Peyer's patch (tissue), 4 donors: ENCODE measurements at regions not wholly inside any gene's neighbourhood (a gene's known extent, or its start where the extent isn't known, plus 50 kb on each side); places are given as distances from the start of the nearest gene placed in this dataset.

ENCODE experiments used
- DNase-seq, 3 donors: peaks; one replicate each; pipeline ENCODE4 v3.0.0-alpha.2; 2017 to 2019
- H3K27ac ChIP-seq, 4 donors: fragments of 200-600 bp; sonication (generic); one replicate each; pipeline ENCODE4 v1.5.1; 2016 to 2019
- H3K27me3 ChIP-seq, 2 donors: fragments of 200-600 bp; sonication (generic); one replicate each; pipeline ENCODE4 v1.5.1; 2019
- H3K36me3 ChIP-seq, 3 donors: fragments of 200-600 bp; sonication (generic); one replicate each; pipeline ENCODE4 v1.5.1; 2016 to 2019
- H3K4me1 ChIP-seq, 4 donors: fragments of 200-600 bp; sonication (generic); one replicate each; pipeline ENCODE4 v1.5.1; 2016 to 2019
- H3K4me3 ChIP-seq, 4 donors: fragments of 200-600 bp; sonication (generic); 1 replicate in 3 of 4; 2 replicates in 1 of 4; pipeline ENCODE4 v1.5.1; 2016 to 2019; ENCODE audit warnings: mild to moderate bottlenecking in 1 of 4
- H3K9me3 ChIP-seq, 4 donors: fragments of 200-600 bp; sonication (generic); one replicate each; pipeline ENCODE4 v1.5.1; 2016 to 2019; ENCODE audit warnings: mild to moderate bottlenecking in 1 of 4
- POLR2A ChIP-seq, 2 donors: fragments of 450-650 bp; IDR thresholded peaks; one replicate each; pipeline ENCODE4 v1.5.1; 2017; ENCODE audit warnings: antibody characterized with exemption in 2 of 2, mild to moderate bottlenecking in 2 of 2, moderate library complexity in 2 of 2
- TF ChIP-seq, protein P1 (sequence below), 6 experiments: fragments of 450-650 bp in 4 of 6; fragments of 200-600 bp in 2 of 6; sonication (generic) in 1 of 6; IDR thresholded peaks; one replicate each; pipeline ENCODE4 v1.5.1; 2017 to 2019; ENCODE audit warnings: antibody characterized with exemption in 6 of 6, mild to moderate bottlenecking in 3 of 6, moderate library complexity in 1 of 6

- H3K9me3 ChIP-seq, result no peaks in the 10 kb centered on the region
- no peak overlapping the region for H3K27ac ChIP-seq
- H3K27me3 ChIP-seq, result no peaks in the 10 kb centered on the region
- TF ChIP-seq, protein P1, sequence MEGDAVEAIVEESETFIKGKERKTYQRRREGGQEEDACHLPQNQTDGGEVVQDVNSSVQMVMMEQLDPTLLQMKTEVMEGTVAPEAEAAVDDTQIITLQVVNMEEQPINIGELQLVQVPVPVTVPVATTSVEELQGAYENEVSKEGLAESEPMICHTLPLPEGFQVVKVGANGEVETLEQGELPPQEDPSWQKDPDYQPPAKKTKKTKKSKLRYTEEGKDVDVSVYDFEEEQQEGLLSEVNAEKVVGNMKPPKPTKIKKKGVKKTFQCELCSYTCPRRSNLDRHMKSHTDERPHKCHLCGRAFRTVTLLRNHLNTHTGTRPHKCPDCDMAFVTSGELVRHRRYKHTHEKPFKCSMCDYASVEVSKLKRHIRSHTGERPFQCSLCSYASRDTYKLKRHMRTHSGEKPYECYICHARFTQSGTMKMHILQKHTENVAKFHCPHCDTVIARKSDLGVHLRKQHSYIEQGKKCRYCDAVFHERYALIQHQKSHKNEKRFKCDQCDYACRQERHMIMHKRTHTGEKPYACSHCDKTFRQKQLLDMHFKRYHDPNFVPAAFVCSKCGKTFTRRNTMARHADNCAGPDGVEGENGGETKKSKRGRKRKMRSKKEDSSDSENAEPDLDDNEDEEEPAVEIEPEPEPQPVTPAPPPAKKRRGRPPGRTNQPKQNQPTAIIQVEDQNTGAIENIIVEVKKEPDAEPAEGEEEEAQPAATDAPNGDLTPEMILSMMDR (IDR thresholded peaks at IDR 0.05), result no peak
- no peak for TF ChIP-seq POLR2A (IDR thresholded peaks at IDR 0.05)
- H3K4me3 ChIP-seq, result no peak overlapping the region
- H3K4me1 ChIP-seq, result no peaks in the 10 kb centered on the region
- no peaks in the 10 kb centered on the region for H3K36me3 ChIP-seq
- DNase-seq, result no peak
Observed at GRCh38 chrX:147693511-147693910, 218.2 kb upstream of the FMR1 start.

GRCh38 chrX:147699061-147699460, 212.7 kb upstream of the FMR1 start:
- H3K36me3 ChIP-seq, result no peaks in the 10 kb centered on the region
- no peak overlapping the region for H3K4me3 ChIP-seq
- no peaks in the 10 kb centered on the region for H3K4me1 ChIP-seq
- H3K9me3 ChIP-seq, result no peaks in the 10 kb centered on the region
- no peak overlapping the region for H3K27ac ChIP-seq
- TF ChIP-seq, protein P1 (IDR thresholded peaks at IDR 0.05), result no peak
- no peak for TF ChIP-seq POLR2A (IDR thresholded peaks at IDR 0.05)
- no peaks in the 10 kb centered on the region for H3K27me3 ChIP-seq
- no peak for DNase-seq

GRCh38 chrX:147710301-147710700, 201.4 kb upstream of the FMR1 start:
- Histone ChIP-seq H3K9me3 (no peaks in the 10 kb centered on the region), H3K27me3 (no peaks in the 10 kb centered on the region), H3K27ac (no peak overlapping the region), H3K36me3 (no peaks in the 10 kb centered on the region), H3K4me3 (no peak overlapping the region), H3K4me1 (no peaks in the 10 kb centered on the region)
- no peak for TF ChIP-seq POLR2A (IDR thresholded peaks at IDR 0.05)
- TF ChIP-seq, protein P1 (IDR thresholded peaks at IDR 0.05), result no peak
- DNase-seq, result no peak

- Histone ChIP-seq H3K27me3 (no peaks in the 10 kb centered on the region), H3K4me1 (no peaks in the 10 kb centered on the region), H3K9me3 (no peaks in the 10 kb centered on the region), H3K36me3 (no peaks in the 10 kb centered on the region), H3K4me3 (no peak overlapping the region), H3K27ac (no peak overlapping the region)
- no peak for DNase-seq
- TF ChIP-seq, protein P1 (IDR thresholded peaks at IDR 0.05), result no peak
- no peak for TF ChIP-seq POLR2A (IDR thresholded peaks at IDR 0.05)
Observed at GRCh38 chrX:147733369-147733768, 178.3 kb upstream of the FMR1 start.

DNA sequence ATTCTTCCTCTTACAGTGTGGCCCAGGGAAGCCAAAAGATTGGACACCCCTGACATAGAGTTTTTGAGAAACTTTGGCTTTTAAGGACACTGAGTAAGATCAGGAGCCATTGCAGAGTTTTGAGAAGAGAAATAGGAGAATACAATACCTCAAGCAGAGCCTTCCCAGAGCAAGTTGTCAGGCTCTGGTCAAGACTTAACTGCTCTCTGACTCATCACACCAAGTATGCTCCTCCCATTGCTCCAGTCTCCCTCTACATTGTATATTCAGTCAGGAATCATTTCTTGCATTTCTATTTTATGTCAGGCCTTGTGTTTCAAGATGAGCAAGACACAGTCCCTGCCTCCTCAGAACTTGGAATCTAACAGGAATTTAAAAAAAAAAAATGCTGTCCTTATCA, 176.4 kb upstream of the FMR1 start:
- no peak for TF ChIP-seq POLR2A (IDR thresholded peaks at IDR 0.05)
- TF ChIP-seq, protein P1 (IDR thresholded peaks at IDR 0.05), result no peak

DNA sequence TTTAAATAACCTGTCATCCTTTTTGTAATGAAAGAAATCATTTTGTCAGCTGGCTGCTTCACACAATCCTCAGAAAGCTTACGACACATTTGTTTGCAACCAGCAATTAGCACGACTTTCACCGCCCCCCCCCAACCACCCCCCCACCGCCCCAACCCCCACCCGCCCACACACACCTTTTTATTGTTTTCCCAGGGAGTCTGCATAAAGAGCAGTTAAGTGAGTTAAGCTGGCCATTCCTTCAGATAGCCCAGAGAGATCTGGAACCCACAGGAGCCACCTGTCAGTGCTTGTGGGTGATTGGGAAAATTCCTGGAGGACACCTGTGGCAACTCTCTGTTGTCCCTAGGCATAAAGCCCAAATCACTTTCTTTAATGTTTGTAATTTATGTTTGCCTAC, 175.7 kb upstream of the FMR1 start:
- DNase-seq, result no peak
- no peaks in the 10 kb centered on the region for H3K27me3 ChIP-seq
- H3K4me1 ChIP-seq, result no peaks in the 10 kb centered on the region
- H3K9me3 ChIP-seq, result no peaks in the 10 kb centered on the region
- no peak overlapping the region for H3K27ac ChIP-seq
- no peaks in the 10 kb centered on the region for H3K36me3 ChIP-seq
- H3K4me3 ChIP-seq, result no peak overlapping the region
- TF ChIP-seq POLR2A (IDR thresholded peaks at IDR 0.05), result no peak

More for the DNA sequence above, 176.4 kb upstream of the FMR1 start:
- Histone ChIP-seq H3K9me3 (no peaks in the 10 kb centered on the region), H3K27me3 (no peaks in the 10 kb centered on the region), H3K36me3 (no peaks in the 10 kb centered on the region), H3K4me3 (no peak overlapping the region), H3K27ac (no peak overlapping the region), H3K4me1 (no peaks in the 10 kb centered on the region)
- DNase-seq, result no peak
